ENCODE measurements at regions not wholly inside any gene's neighbourhood (a gene's known extent, or its start where the extent isn't known, plus 50 kb on each side); places are given as distances from the start of the nearest gene placed in this dataset.

DNA sequence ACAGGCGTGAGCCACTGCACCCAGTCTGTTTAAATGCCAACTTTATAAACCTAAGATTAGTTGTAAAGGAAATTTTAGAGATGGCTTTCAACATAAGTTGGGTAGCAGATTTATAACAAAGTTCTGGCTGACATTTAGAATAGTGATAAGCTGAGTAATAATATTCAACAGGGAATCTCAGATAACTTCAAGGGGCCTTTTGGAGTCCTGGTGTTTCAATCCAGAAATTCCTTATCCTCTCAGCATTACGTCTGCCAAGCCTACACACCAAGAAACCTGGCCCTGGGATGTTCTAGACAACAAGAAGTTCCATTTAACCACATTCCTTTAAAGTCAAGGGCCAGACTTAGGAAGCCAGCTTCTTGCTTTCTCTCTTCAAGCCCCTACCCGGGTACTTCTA is 59.5 kb upstream of the DYRK2 start:
- DNase-seq (ENCODE audit: low spot score): no peak

DNA sequence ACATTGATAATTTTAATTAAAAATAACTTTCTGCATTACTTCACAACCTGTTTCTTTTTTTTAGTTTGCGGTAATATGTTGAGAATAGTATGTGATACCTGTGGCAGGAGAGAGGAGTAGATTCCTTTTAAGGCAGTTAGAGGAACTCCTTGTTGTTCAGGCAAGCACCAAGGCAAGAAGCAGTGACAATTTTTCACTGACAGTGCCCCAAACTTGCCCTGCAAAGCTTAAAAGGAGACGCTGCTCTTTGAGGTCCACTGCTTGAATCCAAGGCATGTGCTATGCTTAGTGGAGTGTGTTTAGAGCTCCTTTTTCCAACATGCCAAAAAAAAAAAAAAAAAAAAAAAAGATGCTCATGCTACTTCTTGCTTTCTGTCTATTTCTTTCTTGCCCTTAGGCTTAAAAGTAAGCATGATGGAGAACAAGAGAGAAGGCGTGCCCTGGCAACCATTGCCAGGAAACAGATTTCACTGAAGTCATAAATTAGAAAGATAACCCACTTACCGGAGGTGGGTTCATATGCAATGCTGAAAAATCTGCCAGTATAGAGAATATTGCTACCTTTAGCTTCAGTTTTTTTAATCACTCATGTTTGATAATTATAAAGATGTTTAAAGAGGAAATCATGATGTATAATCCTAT is 58.3 kb upstream of the DYRK2 start:
- no peak for DNase-seq (ENCODE audit: low spot score)

DNA sequence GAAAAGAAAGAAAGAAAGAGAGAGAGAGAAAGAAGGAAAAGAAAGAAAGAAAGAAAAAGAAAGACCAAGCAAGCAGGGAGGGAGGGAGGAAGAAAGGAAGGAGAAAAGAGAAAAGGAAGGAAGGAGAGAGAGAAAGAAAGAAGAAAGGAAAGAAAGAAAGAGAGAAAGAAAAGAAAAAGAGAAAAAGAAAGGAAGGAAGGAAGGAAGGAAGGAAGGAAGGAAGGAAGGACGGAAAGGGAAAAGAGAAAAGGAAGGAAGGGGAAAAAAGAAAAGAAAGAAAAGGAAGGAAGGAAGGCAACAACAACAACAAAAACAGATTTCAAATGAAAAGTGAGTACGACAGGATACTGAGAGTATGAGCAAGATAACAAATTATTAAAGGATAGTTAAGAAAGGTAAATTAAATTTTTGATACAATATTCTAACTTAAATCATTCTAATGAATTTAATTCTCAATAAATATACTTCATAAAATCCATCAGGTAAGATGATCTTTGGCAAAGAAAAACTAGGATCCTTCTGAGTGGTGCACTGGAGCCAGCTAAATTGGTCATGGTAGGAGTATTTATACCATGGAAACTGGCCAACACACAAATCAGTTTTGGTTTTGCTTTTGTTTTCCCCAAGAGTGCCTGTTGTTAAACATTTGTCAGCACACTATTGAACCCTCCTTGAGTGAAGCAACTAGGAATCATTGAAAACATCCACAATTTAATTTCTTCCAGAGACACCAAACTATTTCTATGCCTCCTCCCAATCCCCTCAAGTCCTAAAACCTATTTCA is 56.1 kb upstream of the DYRK2 start:
- peak; percentile 14 for DNase-seq (ENCODE audit: low spot score)

DNA sequence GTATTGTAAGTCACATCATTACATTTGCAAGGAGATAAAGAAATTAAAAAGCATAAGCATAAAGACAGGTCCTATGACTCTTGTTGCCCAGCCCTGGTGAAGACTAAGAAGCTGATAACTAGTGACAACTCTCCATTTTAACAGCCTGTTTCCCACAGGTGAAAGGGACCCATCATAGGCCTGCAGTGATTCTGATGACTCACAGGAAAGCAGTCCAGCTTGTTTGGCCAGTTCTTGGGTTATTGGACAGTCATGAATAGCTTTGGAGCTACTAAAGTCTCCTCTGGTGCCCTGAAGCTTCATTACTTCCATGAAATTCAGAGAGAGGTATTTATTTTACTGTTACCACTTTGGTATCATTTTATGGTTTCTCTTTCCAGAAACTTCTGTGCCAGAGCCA is 55.5 kb upstream of the DYRK2 start:
- DNase-seq (ENCODE audit: low spot score): no peak

- DNase-seq (ENCODE audit: low spot score): no peak
Observed at GRCh38 chr12:67593461-67594330, 54.8 kb upstream of the DYRK2 start.

DNA sequence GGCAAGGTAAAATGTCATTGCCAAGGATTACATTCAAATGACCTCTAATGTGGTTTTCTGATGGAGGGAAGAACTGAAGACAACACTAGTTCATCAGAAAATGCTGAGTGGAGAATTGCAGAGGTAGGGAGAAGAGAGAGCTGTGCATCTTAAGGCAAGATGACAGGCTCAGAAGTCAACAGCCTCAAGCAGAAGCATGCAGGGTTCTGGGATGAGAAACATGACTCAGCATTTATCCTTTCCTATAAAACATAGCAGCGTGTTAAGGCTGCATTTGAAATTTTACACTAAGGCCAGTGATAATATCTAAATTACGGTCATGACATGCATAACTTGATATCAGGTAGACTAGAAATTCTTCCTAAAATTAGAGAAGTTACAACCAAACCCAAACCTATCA is 53.7 kb upstream of the DYRK2 start:
- DNase-seq (ENCODE audit: low spot score): no peak

GRCh38 chr12:67595365-67595764 is 53.2 kb upstream of the DYRK2 start:
- DNase-seq (ENCODE audit: low spot score): no peak

DNA sequence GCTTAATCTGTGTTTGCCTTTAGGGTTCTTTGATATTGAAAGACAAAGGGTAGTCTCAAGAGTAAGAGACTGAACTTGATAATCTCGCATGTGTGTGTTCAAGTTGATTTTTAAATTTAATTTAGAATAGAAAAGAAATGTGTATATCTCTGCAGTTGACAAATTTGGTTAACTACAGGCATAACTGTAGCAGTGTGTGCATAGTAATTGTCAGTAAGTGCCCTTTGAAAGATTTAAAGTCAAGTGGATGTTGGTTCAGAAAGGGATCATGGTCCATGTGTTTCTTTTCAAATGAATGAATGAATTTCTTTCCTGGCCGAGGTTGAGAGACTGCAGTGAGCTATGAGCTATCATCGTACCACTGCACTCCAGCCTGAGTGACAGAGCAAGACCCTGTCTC is 49.9 kb upstream of the DYRK2 start:
- DNase-seq (ENCODE audit: low spot score): no peak

Data from RKO (cell line).